ENCODE measurements at regions not wholly inside any gene's neighbourhood (a gene's known extent, or its start where the extent isn't known, plus 50 kb on each side); places are given as distances from the start of the nearest gene placed in this dataset.

DNA sequence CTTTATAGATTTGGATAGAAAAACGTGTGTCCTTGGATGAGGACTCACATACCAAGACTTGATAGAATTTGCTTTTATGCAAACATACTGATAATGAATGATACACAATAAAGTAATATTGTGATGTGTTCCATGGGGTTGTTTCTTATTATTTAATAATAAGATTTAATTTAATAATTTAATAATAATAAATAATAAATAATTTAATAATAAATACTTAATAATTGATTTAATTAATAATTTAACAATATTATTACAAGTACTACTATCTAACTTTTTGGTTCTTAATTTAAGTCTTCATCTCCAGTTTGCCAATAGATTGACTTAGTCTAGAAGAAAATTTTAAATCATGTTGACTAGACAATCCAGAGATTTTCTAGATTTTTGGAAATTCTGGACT, 909.2 kb upstream of the PCDH20 start:
- ChIA-PET POLR2A (no interaction called here), CTCF (no interaction called here)
- TF ChIP-seq, protein P1, sequence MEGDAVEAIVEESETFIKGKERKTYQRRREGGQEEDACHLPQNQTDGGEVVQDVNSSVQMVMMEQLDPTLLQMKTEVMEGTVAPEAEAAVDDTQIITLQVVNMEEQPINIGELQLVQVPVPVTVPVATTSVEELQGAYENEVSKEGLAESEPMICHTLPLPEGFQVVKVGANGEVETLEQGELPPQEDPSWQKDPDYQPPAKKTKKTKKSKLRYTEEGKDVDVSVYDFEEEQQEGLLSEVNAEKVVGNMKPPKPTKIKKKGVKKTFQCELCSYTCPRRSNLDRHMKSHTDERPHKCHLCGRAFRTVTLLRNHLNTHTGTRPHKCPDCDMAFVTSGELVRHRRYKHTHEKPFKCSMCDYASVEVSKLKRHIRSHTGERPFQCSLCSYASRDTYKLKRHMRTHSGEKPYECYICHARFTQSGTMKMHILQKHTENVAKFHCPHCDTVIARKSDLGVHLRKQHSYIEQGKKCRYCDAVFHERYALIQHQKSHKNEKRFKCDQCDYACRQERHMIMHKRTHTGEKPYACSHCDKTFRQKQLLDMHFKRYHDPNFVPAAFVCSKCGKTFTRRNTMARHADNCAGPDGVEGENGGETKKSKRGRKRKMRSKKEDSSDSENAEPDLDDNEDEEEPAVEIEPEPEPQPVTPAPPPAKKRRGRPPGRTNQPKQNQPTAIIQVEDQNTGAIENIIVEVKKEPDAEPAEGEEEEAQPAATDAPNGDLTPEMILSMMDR (IDR thresholded peaks at IDR 0.05; ENCODE audit: control extremely low read depth, extremely low read depth, low read depth, missing control alignments) = no peak
- no peak for DNase-seq (ENCODE audit: extremely low spot score)

DNA sequence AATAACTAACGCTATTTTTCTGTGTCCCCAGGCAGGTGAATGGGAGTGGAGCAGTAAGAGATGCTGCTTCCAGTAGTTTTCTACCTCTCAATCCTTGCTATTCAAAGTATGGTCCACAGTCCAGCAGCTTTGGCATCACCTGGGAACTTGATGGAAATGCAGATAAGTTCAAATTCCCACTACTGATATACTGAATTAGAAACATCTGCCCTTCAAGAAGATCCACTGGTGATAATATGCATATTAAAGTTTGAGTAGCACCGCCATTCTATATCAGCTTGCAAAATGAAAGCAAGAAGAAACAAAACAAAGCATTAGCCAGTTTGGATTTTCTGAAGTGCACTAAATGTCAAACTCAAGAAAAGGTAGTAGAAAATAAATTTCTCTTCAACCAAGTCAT, 906.2 kb upstream of the PCDH20 start:
- CTCF ChIA-PET = no interaction called here
- TF ChIP-seq, protein P1 (IDR thresholded peaks at IDR 0.05; ENCODE audit: control extremely low read depth, extremely low read depth, low read depth, missing control alignments) = no peak
- no peak for DNase-seq (ENCODE audit: extremely low spot score)
- POLR2A ChIA-PET = no interaction called here

DNA sequence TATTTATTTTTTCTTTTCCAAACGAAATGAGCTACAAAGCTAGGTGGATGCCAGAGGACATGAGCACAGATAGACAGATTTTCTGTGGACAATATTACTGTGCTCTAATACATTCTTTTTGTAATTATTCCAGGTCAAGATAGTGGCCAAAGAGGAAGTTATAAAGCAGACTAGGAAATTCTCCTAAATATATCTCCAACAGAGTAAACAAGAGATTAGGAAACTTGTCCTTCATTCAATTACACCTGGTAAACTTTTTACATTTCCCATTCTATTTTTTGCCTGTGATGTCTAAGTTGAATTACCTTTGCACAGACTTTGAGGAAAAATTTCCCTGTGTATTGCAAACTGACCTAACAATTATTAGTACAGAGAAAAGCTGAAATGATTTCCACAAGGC, 905.5 kb upstream of the PCDH20 start:
- ChIA-PET CTCF (interaction anchor here (1.3 to 1.4 kb wide), 2 partner anchors 11 to 22 kb away, joined by 3 to 14 read pairs; no protein-coding TSS in a partner anchor), POLR2A (no interaction called here)
- DNase-seq (ENCODE audit: extremely low spot score) = no peak
- TF ChIP-seq, protein P1 (IDR thresholded peaks at IDR 0.05; ENCODE audit: control extremely low read depth, extremely low read depth, low read depth, missing control alignments) = no peak

DNA sequence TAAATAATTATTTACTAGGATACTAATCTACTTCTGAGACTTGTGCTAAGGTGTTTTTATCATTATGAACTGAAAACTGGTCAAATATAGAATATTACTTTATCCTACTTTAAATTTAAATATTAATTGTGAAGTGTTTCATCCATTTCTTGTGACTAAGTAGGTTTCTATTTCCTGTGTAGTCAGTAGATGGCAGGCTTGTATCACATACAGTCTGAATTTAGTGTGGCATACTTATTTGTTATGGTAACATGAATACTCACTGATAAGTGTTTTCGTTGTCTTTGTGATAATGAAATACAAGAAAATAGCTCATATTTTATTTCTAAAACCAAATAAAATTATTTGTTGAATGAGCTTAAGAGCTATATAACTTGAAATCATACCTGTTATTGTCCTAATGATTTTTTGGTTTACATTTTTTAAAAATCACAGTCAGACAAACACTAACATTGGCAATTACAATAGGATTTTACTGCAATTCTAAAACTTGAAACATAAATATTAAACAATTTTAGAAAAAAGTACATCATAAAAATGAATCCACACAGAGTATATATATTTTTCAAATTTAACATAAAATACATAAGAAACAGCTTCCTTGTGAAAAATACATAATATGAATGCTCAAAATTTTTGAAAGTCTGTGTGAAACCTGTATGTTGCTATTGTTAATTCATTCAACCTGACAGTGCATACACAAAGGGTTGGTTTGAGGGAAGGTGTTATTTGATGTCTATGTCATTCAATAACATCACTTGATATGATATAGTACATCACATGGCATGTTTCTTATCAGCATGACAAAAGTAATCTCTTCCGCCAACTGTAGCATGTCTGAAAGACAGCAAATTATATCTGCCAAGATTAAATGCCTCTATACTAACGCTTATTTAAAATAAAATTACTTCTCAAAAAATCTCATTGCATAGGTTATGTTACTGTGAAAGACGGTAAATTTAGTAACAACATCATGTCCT, 904.8 kb upstream of the PCDH20 start:
- DNase-seq (ENCODE audit: extremely low spot score) = peak; percentile 23
- ChIA-PET POLR2A (no interaction called here), CTCF (interaction anchor here (0.9 to 1.4 kb wide), 3 partner anchors 10 to 182 kb away, joined by 3 to 14 read pairs (median 3); no protein-coding TSS in a partner anchor)
- TF ChIP-seq, protein P1 (IDR thresholded peaks at IDR 0.05; ENCODE audit: control extremely low read depth, extremely low read depth, low read depth, missing control alignments) = peak; percentile 50

DNA sequence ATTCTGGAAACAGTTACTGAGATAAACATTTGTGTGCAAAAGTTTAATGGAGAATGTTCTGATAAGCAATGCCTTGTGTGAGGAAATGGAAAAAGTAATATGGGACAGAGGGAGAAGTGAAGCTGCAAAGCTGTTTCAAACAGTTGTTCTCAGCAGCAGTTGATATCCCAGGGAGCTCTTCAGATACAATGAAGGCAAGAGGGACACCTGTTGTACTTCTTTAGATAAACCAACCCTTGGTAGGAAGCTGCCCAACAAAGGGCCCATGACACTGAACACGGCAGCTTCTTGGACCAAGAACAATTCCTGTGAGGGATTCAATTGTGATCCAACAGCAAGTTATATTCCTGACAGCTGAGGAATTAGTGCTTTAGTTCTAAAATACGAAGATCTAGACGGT, 894.3 kb upstream of the PCDH20 start:
- POLR2A ChIA-PET = no interaction called here
- TF ChIP-seq, protein P1 (IDR thresholded peaks at IDR 0.05; ENCODE audit: control extremely low read depth, extremely low read depth, low read depth, missing control alignments) = no peak
- CTCF ChIA-PET = interaction anchor here (0.7 to 3.6 kb wide), 4 partner anchors 10 to 17 kb away, joined by 3 to 14 read pairs (median 4); no protein-coding TSS in a partner anchor
- DNase-seq (ENCODE audit: extremely low spot score) = no peak

DNA sequence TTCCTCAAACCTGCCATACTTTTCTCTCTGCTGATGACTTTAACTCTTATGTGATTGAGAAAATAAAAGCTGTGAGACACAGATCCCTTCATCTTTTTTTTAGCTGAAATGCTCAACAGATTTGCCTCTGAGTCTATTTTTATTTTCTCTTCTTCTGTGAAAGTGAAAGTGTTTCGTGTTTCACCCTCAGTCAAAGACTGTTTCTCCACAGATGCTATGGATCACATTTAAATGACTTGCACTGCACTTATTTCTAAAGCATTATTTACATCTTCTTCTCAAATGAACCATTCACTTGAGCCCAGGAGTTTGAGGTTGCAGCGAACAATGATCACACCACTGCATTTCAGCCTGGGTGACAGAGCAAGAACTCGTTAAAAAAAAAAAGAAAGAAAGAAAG, 890.1 kb upstream of the PCDH20 start:
- CTCF ChIA-PET = no interaction called here
- DNase-seq (ENCODE audit: extremely low spot score) = peak; percentile 29
- POLR2A ChIA-PET = no interaction called here
- TF ChIP-seq, protein P1 (IDR thresholded peaks at IDR 0.05; ENCODE audit: control extremely low read depth, extremely low read depth, low read depth, missing control alignments) = no peak
